Liver (tissue), 8 donors: ENCODE measurements at regions not wholly inside any gene's neighbourhood (a gene's known extent, or its start where the extent isn't known, plus 50 kb on each side); places are given as distances from the start of the nearest gene placed in this dataset.

Experiments used
- DNase-seq: peaks from one replicate; pipeline ENCODE4 v3.0.0-alpha.2; 2017; ENCODE audit warnings: low spot score
- H3K27ac ChIP-seq, 2 donors: one replicate each; pipeline ENCODE4 v1.7.0; 2013; ENCODE audit warnings: inconsistent platforms in 2 of 2, low read length in 2 of 2, control low read depth in 1 of 2, low read depth in 1 of 2, mild to moderate bottlenecking in 1 of 2
- H3K27me3 ChIP-seq, 4 donors: one replicate each; pipeline versions ENCODE4 v1.6.1 to v1.7.0; 2013; ENCODE audit warnings: low read length in 3 of 4, inconsistent platforms in 1 of 4, mild to moderate bottlenecking in 1 of 4, moderate library complexity in 1 of 4; ENCODE audit not compliant: control insufficient read depth in 4 of 4, insufficient read depth in 4 of 4
- H3K36me3 ChIP-seq, 4 donors: one replicate each; pipeline versions ENCODE4 v1.6.1 to v1.7.0; 2013; ENCODE audit warnings: low read length in 3 of 4, mild to moderate bottlenecking in 3 of 4, low read depth in 1 of 4, moderate library complexity in 1 of 4; ENCODE audit not compliant: control insufficient read depth in 4 of 4, insufficient read depth in 3 of 4
- H3K4me1 ChIP-seq, 4 donors: one replicate each; pipeline versions ENCODE4 v1.6.1 to v1.7.0; 2013; ENCODE audit warnings: low read length in 3 of 4, mild to moderate bottlenecking in 3 of 4, moderate library complexity in 1 of 4; ENCODE audit not compliant: control insufficient read depth in 4 of 4, insufficient read depth in 4 of 4
- H3K4me3 ChIP-seq, 3 donors: one replicate each; pipeline versions ENCODE4 v1.6.1 to v1.7.0; 2013; ENCODE audit warnings: low read length in 3 of 3, control low read depth in 1 of 3, low read depth in 1 of 3, mild to moderate bottlenecking in 1 of 3
- H3K9ac ChIP-seq, 2 donors: one replicate each; pipeline ENCODE4 v1.7.0; 2013; ENCODE audit warnings: low read length in 2 of 2, mild to moderate bottlenecking in 2 of 2, moderate library complexity in 2 of 2, control low read depth in 1 of 2, low read depth in 1 of 2
- H3K9me3 ChIP-seq, 4 donors: one replicate each; pipeline versions ENCODE4 v1.6.1 to v1.7.0; 2013; ENCODE audit warnings: low read length in 3 of 4; ENCODE audit not compliant: control insufficient read depth in 4 of 4
- CTCF ChIP-seq: fragments of 150-350 bp; IDR thresholded peaks from 2 replicates; pipeline ENCODE4 v1.5.1; 2017; ENCODE audit warnings: improper control_type of control experiment, low read depth, low read length; ENCODE audit not compliant: missing input control
- EGR1 ChIP-seq, 2 donors: IDR thresholded peaks; 2 replicates each; pipeline ENCODE4 v1.6.1; 2016 to 2018; ENCODE audit warnings: antibody characterized with exemption in 2 of 2, low read depth in 2 of 2
- FOXA2 ChIP-seq: IDR thresholded peaks from 2 replicates; pipeline ENCODE4 v1.6.1; 2016; ENCODE audit warnings: antibody characterized with exemption
- GABPA ChIP-seq, 2 donors: IDR thresholded peaks in 1 of 2; conservative IDR thresholded peaks in 1 of 2; 2 replicates each; pipeline ENCODE4 v1.6.1; 2016; ENCODE audit warnings: antibody characterized with exemption in 2 of 2, mild to moderate bottlenecking in 1 of 2, moderate library complexity in 1 of 2
- HNF4A ChIP-seq, 2 donors: conservative IDR thresholded peaks; 2 replicates each; pipeline ENCODE4 v1.6.1; 2016; ENCODE audit warnings: antibody characterized with exemption in 2 of 2, mild to moderate bottlenecking in 2 of 2
- HNF4G ChIP-seq: IDR thresholded peaks from 2 replicates; pipeline ENCODE4 v1.6.1; 2016; ENCODE audit warnings: antibody characterized with exemption
- JUND ChIP-seq, 2 donors: IDR thresholded peaks; 2 replicates each; pipeline ENCODE4 v1.6.1; 2016; ENCODE audit warnings: antibody characterized with exemption in 2 of 2
- MAX ChIP-seq: IDR thresholded peaks from 2 replicates; pipeline ENCODE4 v1.6.1; 2016; ENCODE audit warnings: antibody characterized with exemption
- NR2F2 ChIP-seq: IDR thresholded peaks from 2 replicates; pipeline ENCODE4 v1.6.1; 2016; ENCODE audit warnings: antibody characterized with exemption
- RAD21 ChIP-seq, 2 donors: IDR thresholded peaks; 2 replicates each; pipeline ENCODE4 v1.6.1; 2016; ENCODE audit warnings: antibody characterized with exemption in 2 of 2, mild to moderate bottlenecking in 2 of 2
- RXRA ChIP-seq, 2 donors: IDR thresholded peaks; 2 replicates each; pipeline ENCODE4 v1.6.1; 2017 to 2018; ENCODE audit warnings: antibody characterized with exemption in 2 of 2, mild to moderate bottlenecking in 1 of 2
- TAF1 ChIP-seq: conservative IDR thresholded peaks from 2 replicates; pipeline ENCODE4 v1.6.1; 2016; ENCODE audit warnings: antibody characterized with exemption, mild to moderate bottlenecking
- YY1 ChIP-seq: IDR thresholded peaks from 2 replicates; pipeline ENCODE4 v1.6.1; 2016; ENCODE audit warnings: antibody characterized with exemption, mild to moderate bottlenecking
- WGBS: extraction: QIAGEN DNeasy Blood & Tissue Kit; methylation state at CpG from one replicate; pipeline ENCODE4 v1.1.7; 2013; 5-methylcytosine and 5-hydroxymethylcytosine counted together
- TF ChIP-seq, protein P1 (sequence below): IDR thresholded peaks from 2 replicates; pipeline ENCODE4 v1.6.1; 2016; ENCODE audit warnings: antibody characterized with exemption
- TF ChIP-seq, protein P2 (sequence below): IDR thresholded peaks from 2 replicates; pipeline ENCODE4 v1.6.1; 2016; ENCODE audit warnings: antibody characterized with exemption
- donor health status: healthy.
- donor health status: healthy.
- donor health status: healthy.
- donor health status: healthy.
- donor health status: healthy.

GRCh38 chr1:228666686-228667623, 68.3 kb upstream of the RHOU start:
- H3K4me3 ChIP-seq, result no peak overlapping the region
- no peak overlapping the region for H3K27ac ChIP-seq
- 85% methylated on average over 6 of the region's 6 CpGs for WGBS
- H3K9me3 ChIP-seq, result no peaks in the 10 kb centered on the region
- DNase-seq, result no peak
- no peaks in the 10 kb centered on the region for H3K27me3 ChIP-seq
- H3K4me1 ChIP-seq, result peaks cover 0 to 4% (median 2%) of the 10 kb centered on the region in 4 donors
- TF ChIP-seq HNF4A (conservative IDR thresholded peaks at IDR 0.05), result no peak
- no peak for TF ChIP-seq RAD21 (IDR thresholded peaks at IDR 0.05)
- no peak for TF ChIP-seq JUND (IDR thresholded peaks at IDR 0.05)
- TF ChIP-seq FOXA2, result no peak
- no peak for TF ChIP-seq MAX
- TF ChIP-seq HNF4G, result no peak
- no peak for TF ChIP-seq NR2F2
- no peak for TF ChIP-seq TAF1
- TF ChIP-seq, protein P1, sequence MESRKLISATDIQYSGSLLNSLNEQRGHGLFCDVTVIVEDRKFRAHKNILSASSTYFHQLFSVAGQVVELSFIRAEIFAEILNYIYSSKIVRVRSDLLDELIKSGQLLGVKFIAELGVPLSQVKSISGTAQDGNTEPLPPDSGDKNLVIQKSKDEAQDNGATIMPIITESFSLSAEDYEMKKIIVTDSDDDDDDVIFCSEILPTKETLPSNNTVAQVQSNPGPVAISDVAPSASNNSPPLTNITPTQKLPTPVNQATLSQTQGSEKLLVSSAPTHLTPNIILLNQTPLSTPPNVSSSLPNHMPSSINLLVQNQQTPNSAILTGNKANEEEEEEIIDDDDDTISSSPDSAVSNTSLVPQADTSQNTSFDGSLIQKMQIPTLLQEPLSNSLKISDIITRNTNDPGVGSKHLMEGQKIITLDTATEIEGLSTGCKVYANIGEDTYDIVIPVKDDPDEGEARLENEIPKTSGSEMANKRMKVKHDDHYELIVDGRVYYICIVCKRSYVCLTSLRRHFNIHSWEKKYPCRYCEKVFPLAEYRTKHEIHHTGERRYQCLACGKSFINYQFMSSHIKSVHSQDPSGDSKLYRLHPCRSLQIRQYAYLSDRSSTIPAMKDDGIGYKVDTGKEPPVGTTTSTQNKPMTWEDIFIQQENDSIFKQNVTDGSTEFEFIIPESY, result no peak
- TF ChIP-seq CTCF, result no peak
- no peak for TF ChIP-seq RXRA (IDR thresholded peaks at IDR 0.05)
- no peak for TF ChIP-seq YY1
- TF ChIP-seq GABPA (IDR thresholded peaks at IDR 0.05 in 1 of 2, conservative IDR thresholded peaks at IDR 0.05 in 1 of 2), result no peak
- TF ChIP-seq, protein P2, sequence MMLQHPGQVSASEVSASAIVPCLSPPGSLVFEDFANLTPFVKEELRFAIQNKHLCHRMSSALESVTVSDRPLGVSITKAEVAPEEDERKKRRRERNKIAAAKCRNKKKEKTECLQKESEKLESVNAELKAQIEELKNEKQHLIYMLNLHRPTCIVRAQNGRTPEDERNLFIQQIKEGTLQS, result no peak
- H3K36me3 ChIP-seq, result no peaks in the 10 kb centered on the region
- H3K9ac ChIP-seq, result no peak overlapping the region

GRCh38 chr1:228668553-228669241, 66.6 kb upstream of the RHOU start:
- WGBS, result 88% methylated on average over 5 of the region's 5 CpGs
- H3K9me3 ChIP-seq, result no peaks in the 10 kb centered on the region
- peaks cover 0 to 4% (median 2%) of the 10 kb centered on the region in 4 donors for H3K4me1 ChIP-seq
- no peaks in the 10 kb centered on the region for H3K36me3 ChIP-seq
- H3K27ac ChIP-seq, result no peak overlapping the region
- H3K4me3 ChIP-seq, result no peak overlapping the region
- TF ChIP-seq RAD21 (IDR thresholded peaks at IDR 0.05), result no peak
- TF ChIP-seq FOXA2, result no peak
- no peak for TF ChIP-seq EGR1 (IDR thresholded peaks at IDR 0.05; ENCODE audit: low read depth in 2 of 2)
- peak; percentile 46 for TF ChIP-seq NR2F2
- DNase-seq, result no peak
- H3K9ac ChIP-seq, result no peak overlapping the region
- H3K27me3 ChIP-seq, result no peaks in the 10 kb centered on the region
